ENCODE measurements at regions not wholly inside any gene's neighbourhood (a gene's known extent, or its start where the extent isn't known, plus 50 kb on each side); places are given as distances from the start of the nearest gene placed in this dataset.
"Not testable (repeated sequence)": the region's sequence is repeated elsewhere in the genome, so short reads cannot be mapped to it uniquely, and the experiment has no call there.

DNA sequence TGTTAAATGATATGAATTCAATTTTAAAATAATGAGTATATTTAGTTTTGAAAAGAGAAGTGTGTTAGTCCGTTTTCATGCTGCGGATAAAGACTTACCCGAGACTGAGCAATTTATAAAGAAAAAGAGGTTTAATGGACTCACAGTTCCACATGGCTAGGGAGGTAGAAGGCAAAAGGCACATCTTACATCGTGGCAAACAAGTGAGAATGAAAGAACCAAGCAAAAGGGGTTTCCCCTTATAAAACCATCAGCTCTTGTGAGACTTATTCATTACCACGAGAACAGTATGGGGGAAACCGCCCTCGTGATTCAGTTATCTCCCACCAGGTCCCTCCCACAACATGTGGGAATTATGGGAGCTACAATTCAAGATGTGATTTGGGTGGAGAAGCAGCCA, 51.8 kb upstream of the OSMR start:
- not testable (repeated sequence) for DNase-seq

DNA sequence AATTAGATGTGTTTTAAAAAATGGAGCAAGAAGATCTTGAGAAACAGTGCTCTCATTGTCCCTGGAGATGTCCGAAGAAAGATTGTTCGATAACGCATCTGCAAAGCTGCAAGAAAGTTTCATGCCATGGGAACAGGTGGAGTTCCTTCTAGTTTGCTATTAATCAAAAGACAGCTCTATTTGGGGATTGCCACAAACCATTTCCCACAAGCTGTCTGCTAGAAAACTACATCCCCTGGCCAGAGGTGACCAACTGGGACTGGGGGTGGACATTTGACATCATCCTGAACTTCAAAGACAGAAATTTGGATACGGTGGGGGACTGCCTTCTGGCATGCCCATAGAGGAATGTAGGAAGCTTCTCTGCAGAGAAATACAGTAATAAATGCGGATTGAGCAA, 50.8 kb upstream of the OSMR start:
- no peak for DNase-seq

DNA sequence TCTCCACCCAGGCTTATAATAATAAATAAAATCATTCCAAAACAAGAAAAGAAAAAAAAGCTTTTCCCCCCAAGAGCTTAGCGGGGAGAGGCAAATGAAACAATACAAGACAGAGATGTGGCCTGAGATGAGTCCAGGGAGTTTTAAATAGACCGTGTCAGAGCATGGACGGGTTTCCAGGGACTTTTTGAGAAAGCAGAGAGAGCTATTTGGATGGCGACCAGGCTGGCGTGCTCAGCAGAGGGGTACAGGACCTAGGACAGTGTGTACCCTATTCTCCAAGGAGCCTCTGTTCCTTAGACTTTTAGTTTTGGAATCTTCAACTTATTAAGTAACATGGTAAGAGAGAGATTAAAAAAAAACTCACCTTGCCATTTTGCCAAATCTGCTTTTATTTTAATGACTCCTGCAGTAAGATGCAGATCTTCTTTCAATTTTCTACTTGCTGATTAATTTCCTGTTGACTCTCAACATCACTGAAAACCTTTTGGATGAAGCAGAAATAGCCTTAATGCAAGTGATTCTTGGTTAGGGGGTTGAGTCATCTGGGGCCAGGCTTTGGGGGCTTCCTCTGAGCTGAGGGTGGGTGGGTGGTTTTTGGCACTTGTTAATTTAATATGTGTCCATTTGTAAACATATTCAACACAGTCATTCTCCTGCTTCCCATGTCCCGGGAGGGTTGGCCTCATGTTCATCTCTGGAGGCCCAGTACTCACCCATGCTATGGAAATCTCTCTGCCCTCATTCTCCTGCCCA, 49.6 kb upstream of the OSMR start:
- DNase-seq = no peak
